ENCODE measurements at regions not wholly inside any gene's neighbourhood (a gene's known extent, or its start where the extent isn't known, plus 50 kb on each side); places are given as distances from the start of the nearest gene placed in this dataset.

DNA sequence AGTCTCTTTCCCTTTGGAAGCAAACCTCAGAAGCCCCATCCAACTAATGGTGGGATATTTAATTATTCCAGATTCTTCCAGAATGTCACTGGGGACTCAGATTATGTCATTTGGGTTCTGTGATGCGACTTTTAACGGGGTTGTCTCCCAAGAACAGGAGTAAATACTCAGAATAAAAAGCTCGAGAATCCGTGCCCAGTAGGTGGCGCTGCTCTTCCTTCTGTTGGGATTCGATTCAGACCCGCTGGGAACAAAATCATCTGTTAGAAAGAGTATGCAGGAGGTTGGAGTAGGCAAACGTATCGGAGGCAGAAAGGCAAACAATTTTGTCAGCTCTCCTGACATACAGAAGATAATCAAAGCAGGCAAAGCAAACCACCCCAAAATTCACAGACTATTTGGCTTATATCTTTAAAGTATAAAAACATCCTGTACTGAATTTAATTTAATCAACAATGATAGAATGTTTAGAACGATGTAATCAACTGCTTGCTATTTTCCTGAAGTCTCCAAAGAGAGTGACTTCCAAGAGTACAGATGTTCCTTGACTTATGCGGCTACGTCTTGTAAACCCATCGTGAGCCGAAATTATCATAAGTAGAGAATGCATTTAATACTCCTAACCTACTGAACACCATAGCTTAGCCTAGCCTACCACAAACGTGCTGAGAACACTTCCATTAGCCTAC, 169.8 kb upstream of the RAI14 start:
- DNase-seq (ENCODE audit: low read depth) = peak; percentile 91

DNA sequence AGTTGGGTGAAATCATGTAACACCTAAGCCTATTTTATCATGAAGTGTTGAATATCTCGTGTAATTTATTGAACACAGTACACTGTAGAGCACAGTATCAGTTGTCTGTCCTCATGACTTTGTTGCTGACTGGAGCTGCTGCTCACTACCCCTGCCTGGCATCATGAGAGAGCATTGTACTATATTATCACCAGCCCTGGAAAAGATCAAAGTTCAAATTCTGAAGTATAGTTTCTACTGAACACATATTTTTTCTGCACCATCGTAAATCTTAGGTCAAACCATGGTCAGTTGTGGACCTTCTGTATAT, 169.3 kb upstream of the RAI14 start:
- no peak for DNase-seq (ENCODE audit: low read depth)

DNA sequence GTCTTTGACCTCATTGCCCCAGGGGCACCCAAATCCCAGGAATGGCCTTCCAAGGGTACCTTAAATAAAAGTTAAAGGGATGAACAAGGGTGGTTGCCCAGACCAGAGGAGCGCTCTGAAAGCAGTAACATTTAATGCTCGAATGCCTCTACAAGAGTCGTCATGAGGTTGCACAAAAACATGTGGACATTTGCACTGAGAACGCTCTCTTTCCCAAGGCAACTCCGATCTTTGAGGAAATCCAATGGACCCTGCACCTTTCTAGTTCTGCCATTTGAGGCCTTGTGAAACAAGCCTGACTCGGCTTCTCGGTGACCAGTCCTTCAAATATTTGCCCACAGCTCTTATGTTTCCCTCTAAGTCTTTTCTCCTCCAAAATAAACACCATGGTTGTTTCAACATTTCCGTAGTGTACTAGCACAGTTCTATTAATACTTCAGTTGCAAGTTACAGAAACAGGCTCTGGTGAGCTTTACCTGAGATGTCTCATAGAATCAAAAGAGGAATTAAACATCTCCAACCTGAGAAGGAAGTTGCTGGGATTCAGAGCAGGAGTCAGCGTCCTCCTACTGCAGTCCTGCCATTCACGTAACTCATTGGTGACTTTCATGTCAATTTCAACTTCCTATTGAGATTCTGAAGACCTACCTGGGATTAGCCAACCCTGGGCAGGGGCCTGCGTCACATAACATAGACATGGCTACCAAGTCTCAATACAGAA, 168.8 kb upstream of the RAI14 start:
- DNase-seq (ENCODE audit: low read depth) = peak; percentile 82

DNA sequence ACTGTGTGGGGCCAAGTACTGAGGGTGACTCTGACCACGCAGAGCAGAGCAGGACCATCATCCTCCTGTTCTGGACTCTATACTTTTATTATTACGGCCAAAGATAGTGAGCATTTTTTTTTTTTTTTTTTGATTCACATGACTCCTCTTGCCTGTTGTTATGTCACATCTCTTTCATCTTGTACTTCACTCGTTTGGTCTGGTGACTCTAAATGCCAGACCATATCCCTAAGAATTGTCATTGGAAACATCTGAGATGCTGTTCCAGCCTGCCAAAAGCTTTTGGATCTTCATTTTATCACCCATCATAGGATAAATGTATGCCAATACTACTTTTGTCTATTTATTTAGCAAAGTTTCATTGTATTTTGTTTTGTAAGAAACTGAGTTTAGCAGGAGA, 168.2 kb upstream of the RAI14 start:
- no peak for DNase-seq (ENCODE audit: low read depth)

DNA sequence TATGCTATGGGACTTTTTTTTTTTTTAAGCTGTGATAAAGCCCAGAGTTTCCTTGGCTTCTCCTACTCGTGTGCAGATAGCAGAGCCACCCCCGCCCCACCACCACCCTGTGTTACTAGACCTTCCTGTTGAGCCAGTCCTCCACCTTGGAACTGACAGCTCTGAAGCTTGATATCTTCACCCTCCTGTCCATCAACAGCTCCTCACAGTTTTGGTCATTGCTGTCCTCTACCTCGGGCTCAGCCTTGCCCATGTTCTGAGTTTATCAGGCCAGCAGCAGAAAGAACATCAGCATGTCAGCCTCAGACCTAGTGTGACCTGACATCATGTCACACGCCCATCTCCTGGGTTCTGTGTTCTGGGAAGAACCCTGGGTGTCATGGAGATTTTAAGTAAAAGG, 167.1 kb upstream of the RAI14 start:
- no peak for DNase-seq (ENCODE audit: low read depth)

DNA sequence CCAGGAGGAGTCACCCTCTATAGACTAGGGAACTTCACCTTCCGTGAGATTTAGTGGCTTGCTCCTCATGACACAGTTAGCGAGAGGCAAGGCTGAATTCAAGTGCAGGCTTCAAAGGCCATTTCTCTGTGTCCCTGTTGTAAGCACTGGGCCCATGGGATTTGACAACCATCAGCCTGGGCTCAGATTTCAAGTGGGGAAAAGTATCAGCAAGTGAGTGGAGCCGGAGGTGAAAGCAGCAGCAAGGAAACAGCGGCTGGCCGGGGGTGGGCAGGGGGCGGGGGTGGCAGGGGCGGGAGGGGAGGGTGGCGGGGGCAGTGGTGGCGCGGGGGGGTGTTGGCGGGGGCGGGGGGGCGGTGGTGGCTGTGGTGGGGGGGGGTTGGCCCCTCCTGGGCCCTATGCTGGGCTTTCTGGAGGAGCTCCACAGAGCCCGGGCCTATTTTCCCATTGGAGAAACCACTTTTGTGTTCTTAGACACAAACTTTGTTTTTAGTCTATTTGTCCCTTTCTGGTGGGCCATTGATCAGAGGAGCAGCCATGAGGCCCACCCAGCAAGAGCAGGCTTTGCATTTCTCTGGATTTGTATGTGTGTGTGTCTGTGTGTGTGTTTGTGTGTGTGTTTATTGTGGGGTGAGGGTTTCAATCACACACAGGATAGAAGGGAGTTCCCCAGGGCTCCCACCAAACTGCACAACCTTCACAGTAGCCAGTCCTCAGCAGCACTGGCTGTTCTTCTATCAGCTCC, 165.4 kb upstream of the RAI14 start:
- DNase-seq (ENCODE audit: low read depth) = no peak

DNA sequence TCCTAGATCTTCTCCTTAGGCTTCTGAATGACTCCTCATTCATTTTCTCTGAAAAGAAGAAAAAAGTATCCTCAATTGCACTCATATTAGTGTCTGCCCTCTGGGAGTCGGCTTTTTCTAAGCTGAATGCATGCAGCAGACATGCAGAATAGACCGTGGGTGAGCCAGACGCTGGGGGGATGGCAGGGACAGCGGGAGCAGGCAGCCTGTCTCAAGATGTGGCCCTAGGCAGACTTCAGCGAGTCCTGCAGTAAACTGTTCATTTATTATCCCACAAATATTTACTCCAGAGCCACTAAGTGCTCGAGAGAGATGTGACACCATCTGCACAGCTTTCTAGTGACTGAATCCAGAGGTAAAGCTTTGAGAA, 164.9 kb upstream of the RAI14 start:
- no peak for DNase-seq (ENCODE audit: low read depth)

DNA sequence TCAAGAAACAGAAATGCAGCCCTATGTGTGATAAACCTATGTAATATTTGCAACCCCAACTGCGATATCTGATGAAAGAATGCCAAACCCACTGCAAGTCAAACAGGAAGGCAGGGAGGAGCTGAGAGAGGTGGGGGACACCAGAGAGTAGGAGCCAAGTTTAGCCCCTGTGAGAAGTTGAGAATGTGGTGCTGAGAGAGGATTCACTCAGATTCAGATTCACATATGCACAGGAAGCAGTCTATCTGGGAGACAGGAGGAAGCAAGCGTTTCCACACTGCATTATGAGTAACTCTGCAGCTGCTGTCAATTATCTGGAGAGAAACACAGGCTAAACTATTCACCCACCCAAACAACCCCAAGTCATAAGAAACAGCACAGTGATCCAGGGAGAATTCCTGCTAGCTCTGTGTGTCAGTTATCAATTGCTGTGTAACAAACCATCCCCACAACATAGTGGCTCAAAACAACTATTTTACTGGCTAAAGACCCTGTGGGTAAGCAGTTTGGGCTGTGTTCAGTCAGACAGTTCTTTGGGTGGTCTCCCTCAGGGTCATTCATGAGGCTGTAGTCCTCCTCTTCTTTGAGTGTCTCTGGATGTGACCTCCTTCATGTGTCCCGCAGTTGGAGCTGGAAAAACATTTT, 161.9 kb upstream of the RAI14 start:
- peak; percentile 65 for DNase-seq (ENCODE audit: low read depth)

DNA sequence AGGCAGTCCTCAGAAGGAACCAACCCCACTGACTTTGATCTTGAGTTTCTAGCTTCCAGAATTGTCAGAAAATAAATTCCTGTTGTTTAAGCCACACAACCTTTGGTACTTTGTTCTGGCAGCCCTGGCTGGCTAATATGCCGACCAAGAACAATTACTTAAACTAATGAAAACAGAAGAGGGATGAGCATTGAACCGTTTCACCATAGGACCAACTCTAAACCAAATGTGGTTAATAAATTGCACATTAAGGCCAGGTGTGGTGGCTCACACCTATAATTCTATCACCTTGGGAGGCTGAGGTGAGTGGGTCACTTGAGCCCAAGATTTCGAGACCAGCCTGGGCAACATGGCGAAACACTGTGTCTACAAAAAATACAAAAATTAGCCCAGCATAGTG, 160.9 kb upstream of the RAI14 start:
- DNase-seq (ENCODE audit: low read depth) = no peak

DNA sequence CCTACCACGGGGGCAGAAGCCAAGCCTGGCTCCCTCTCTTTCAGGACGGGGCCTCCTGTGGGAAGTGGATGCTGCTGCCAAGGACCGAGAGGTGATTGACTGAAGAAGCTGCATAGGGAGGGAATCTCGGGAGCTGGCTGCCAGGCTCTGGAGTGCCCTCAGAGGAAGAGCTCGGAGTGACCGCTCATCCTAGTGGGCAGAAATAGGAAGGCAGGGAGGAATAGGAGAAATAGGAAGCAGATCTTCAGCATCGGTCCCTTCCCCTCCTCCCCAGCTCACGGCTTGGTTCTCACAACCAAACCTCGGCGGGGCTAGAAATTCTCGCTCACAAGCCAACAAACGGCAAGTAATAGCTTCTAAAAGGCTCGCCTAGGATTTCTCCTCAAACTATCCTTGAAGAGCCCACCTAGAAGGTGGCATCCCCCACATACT, 159.9 kb upstream of the RAI14 start:
- no peak for DNase-seq (ENCODE audit: low read depth)

DNA sequence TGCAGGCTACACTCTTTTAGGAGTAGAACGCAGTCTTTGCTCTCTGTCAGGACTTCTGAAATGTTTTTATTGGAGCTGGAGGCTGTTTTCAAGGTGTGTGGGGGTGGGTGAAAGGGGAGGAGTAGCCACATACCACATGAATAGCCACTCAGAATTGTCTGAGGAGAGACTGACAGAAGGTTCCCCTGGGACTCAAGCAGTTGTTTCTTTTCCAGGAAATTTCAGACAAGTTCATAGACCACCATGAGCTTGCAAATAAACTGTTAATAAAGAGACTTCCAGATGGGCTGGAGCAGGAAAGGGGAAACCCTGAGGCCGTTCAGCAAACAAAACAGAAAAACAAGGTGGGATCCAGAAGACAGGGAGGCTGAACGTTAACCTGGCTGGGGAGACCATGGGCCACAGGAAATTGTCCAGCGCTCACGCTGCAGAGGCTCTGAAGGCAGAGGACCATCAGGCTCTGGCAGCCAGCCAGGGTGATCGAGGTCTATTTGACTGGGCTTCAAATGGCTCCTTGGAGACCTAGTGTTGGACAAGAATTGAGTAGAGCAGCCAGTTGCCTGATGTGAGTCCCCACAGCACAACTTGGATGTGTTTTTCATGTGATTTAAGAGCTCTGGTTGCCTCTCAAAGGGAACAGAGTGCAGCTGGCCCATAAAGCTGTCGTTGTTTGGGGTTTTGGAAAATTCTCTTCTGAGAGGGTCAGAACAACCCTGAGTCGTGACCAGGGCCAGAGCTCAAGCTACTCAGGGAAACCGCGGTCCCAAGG, 159.2 kb upstream of the RAI14 start:
- DNase-seq (ENCODE audit: low read depth) = no peak

DNA sequence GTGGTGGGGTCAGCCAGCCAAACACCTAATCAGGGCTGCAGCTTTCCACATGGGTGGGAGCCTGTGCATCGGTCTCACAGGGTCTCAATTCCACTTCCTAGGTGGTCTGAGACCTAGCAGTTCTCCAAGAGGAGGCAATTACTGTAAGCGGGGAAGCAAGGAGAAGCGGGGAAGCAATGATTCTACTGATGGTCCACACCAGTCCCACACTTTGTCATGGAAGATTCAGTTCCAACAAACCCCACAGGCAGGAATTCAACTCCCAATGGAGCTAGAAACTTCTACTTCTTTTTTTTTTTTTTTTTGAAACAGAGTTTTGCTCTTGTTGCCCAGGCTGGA, 158.7 kb upstream of the RAI14 start:
- DNase-seq (ENCODE audit: low read depth) = no peak

DNA sequence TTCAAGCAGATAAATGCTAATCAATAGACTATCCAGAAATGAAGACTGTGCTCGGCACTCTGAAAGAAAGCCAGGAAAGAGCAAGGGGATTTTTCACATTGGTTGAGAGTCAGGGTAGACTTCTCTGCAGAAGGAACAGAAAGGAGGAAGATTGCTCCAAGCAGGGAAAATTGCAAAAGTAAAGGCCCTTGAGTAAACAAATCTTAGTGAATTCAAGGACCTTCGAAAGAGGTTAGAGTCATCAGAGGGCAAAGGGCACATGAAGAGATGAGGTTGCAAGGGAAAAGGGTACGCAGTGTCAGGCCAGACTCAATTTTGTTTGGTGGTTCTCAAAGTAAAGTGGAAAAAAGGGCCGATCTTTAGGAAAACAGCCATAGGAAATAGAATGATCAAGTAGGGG, 157.6 kb upstream of the RAI14 start:
- no peak for DNase-seq (ENCODE audit: low read depth)

DNA sequence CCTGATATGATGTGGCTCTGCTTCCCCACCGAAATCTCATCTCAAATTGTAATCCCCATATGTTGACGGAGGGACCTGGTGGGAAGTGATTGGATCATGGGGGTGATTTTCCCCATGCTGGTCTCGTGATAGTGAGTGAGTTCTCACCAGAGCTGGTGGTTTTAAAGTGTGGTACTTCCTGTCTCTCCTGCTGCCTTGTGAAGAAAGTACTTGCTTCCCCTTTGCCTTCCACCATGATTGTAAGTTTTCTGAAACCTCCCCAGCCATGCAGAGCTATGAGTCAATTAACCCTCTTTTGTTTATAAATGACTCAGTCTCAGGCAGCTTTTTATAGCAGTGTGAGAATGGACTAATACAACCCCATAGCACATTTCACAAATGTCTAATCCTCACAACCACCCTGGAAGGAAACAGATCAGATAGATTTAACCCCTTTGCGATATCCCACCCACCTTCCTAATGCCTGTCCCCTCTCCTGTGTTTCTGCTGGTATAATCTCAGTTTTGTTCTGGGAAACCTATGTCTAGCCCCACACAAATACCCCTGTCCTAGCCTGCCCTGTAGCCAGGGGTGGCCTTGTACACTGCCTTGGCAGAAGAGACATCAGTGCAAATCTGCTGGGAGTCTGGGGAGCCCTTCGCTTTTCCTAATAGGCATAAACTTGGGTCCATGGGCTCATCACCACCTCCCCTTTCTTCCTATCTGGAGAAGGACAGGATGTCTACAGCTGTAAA, 157.0 kb upstream of the RAI14 start:
- peak; percentile 93 for DNase-seq (ENCODE audit: low read depth)

DNA sequence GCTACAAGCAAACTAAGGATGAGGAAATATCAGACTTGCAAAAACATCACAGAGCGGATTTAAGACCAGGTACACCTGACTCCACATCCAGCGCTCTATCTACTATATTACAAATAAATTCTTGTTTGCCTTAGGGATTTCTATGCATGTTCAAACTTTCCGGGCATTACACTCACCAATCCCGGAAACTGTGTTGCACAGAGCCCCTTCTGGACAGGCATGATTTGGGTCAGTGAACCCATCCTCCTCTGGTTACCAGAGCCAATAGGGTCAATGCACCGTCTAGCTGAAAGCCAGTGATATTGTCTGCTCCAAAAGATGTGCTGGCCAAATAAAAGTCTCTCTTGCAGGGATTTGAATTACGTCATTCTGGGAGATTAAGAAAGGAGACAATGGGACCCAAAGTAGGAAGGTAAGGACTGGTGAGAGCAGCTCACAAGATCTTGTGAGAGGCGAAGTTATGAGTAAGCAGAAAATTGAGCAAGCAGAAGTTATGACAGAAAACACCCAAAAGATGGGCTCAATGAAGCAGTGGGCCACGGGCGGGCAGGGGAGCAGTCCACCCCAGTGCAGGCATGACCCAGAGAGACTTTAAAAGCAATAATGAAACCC, 155.8 kb upstream of the RAI14 start:
- no peak for DNase-seq (ENCODE audit: low read depth)

DNA sequence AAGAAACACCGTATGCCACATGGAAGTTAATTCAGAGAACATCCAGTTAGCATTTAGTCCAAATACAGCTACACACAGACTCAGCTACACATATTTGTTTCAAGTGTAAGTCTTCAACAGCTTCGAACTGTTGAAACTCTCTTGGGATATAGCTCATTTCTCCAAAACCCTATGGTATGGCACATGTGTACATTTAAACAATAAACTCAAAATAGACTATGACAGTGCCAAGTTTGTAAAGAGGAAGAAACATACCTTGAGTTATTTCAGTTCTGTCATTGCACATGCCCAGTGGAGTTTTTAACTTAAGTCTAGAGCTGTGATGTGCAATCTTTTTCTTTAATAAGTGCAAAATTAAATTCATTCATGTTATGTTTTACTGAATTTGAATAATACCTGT, 155.1 kb upstream of the RAI14 start:
- no peak for DNase-seq (ENCODE audit: low read depth)

DNA sequence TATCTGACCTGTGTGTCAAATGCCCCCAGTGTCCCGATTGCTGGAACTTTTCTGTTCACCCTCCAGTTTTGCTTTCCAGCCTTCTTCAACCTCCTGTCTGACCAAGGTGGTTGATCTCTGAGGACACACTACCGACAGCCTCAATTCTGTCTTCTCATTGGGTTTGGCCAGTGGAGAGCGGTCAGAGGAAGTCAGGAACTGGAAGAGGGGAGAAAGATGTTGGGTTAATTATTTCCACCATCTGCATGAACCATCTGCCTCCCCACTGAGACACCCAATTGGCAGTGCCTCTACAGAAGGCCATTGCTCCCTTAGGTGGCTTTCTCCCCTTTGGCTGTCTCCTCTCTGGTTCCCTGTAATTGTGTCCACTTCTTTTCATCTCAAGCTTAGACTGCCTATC, 154.3 kb upstream of the RAI14 start:
- no peak for DNase-seq (ENCODE audit: low read depth)

DNA sequence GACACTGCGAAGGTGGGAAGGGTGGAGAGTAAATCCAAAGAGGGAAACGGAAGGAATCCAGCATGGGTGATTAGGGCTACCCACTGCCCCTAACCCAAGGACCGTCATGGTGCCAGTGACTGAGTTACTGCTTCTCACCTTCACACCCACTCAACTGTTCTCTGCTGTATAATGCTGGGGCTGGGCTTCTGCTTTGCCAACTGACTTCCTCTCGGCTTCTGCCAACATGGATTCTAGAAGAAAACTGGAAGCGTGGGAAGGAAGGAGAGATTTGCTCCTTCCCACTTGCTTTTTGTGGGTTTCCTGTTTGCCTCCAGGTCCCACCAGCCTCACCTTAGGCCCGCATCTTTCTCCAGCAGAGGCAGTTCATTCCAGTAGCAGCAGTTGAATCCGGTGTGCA, 153.5 kb upstream of the RAI14 start:
- DNase-seq (ENCODE audit: low read depth) = no peak

DNA sequence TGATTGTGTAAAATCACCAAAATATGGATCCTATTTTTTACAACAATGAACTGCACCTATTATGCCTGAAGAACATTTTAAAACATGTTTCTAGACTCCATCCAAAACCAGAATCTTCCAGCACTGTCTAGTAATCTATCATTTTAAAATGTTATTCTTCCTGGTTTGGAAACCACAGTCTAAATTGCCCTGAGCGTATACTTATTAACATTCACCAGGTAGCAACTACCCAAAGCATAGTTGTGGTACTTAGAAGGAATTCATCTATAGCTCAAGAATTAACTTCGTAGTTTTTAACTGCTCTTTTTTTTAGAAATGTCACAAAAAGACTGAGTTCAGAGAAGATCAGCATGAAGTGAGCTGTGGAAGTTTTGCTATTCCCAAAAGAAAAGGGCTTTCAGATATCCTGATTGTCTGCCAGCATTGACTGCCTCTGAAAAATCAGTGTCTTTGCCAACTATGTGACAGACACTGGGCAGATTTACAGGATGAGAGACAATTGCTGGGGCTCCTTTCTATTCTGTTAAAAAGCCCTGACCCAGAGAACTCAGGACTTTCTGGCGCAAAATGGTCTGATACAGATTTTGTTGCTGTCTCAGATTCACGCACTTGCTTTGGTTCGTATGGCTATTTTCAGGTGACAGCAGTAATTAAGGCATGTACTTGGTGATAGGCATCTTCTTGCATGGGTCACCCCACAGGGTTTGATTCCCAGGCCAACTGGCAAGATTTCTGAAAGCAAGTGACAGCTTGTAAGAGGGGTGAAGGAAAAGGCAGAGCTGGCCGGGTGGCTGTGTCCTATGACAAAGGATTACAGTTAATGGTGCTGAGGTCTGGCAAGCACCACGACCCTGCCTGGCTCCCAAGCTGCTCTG, 152.5 kb upstream of the RAI14 start:
- DNase-seq (ENCODE audit: low read depth) = no peak

DNA sequence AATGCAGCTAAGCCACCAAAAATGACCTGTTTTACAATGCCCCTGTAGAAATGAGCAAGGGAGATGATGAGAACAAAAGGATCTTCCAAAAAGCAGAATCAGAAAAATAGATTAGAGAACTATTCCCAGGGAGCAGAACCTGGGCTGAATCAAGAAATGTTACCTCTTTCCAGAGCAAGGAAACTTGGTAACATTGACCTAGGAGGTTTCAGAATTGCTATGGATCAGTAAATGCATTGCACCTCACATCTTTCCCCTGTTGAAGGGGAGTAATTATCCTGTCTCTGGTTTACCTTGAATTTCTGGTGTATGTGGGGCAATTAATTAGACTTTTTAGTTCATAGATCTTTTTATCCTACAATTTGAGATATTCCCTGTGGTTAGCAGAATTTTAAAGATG, 151.2 kb upstream of the RAI14 start:
- no peak for DNase-seq (ENCODE audit: low read depth)
